Transverse colon (tissue), 4 donors: ENCODE measurements at regions not wholly inside any gene's neighbourhood (a gene's known extent, or its start where the extent isn't known, plus 50 kb on each side); places are given as distances from the start of the nearest gene placed in this dataset.
A peak's percentile ranks its signal among the peaks of the same experiment; 100 is the strongest.

Experiments
- DNase-seq: peaks from one replicate; pipeline ENCODE4 v3.0.0-alpha.2; 2019
- H3K27ac ChIP-seq, 4 donors: fragments of 200-600 bp; sonication (generic); 2 replicates each; pipeline ENCODE4 v1.5.1; 2016 to 2018; ENCODE audit warnings: inconsistent platforms in 4 of 4
- H3K27me3 ChIP-seq: fragments of 200-600 bp; sonication (generic); 2 replicates; pipeline ENCODE4 v1.5.1; 2017; ENCODE audit warnings: inconsistent platforms
- H3K36me3 ChIP-seq, 4 donors: fragments of 200-600 bp; sonication (generic); 2 replicates each; pipeline ENCODE4 v1.5.1; 2017 to 2019; ENCODE audit warnings: inconsistent platforms in 4 of 4
- H3K4me1 ChIP-seq, 4 donors: fragments of 200-600 bp; sonication (generic); 2 replicates each; pipeline ENCODE4 v1.5.1; 2017 to 2020; ENCODE audit warnings: inconsistent platforms in 4 of 4
- H3K4me3 ChIP-seq, 4 donors: fragments of 200-600 bp; sonication (generic); 1 replicate in 1 of 4; 2 replicates in 3 of 4; pipeline versions ENCODE4 v1.5.1 to v1.6.1; 2017 to 2019; ENCODE audit warnings: inconsistent platforms in 4 of 4
- H3K9me3 ChIP-seq, 2 donors: fragments of 200-600 bp; sonication (generic); 2 replicates each; pipeline ENCODE4 v1.5.1; 2017 to 2019; ENCODE audit warnings: inconsistent platforms in 2 of 2
- EP300 ChIP-seq: sonication (generic); formaldehyde crosslinking; IDR thresholded peaks from one replicate; pipeline ENCODE4 v1.6.1; 2017; ENCODE audit warnings: antibody characterized with exemption, low read depth
- POLR2A ChIP-seq: fragments of 450-650 bp; IDR thresholded peaks from one replicate; pipeline ENCODE4 v1.6.1; 2016; ENCODE audit warnings: antibody characterized with exemption, mild to moderate bottlenecking, moderate library complexity
- POLR2AphosphoS5 ChIP-seq, 3 donors: sonication (generic); formaldehyde crosslinking; IDR thresholded peaks; one replicate each; pipeline ENCODE4 v1.6.1; 2016; ENCODE audit warnings: antibody characterized with exemption in 3 of 3
- WGBS, 2 donors: methylation state at CpG; one replicate each; pipeline ENCODE4 v1.1.5; 2018; ENCODE audit warnings: low coverage in 1 of 2; 5-methylcytosine and 5-hydroxymethylcytosine counted together
- in situ Hi-C, 4 donors: fragments of 200-750 bp; cut with MboI; loops; one replicate each; pipeline versions ENCODE4 v1.15.0 to v1.15.1; 2017; ENCODE audit warnings: low sequenced_read_pairs in 3 of 4, low pct_ligation_motif_present in 1 of 4, low pct_unique_long_range_greater_than_20kb in 1 of 4
- intact Hi-C: fragments of 100-400 bp; cut with DNase I; formaldehyde crosslinking; loops from one replicate; pipeline ENCODE4 v1.15.1; 2023; ENCODE audit warnings: low total_unique reads
- TF ChIP-seq, protein P1 (sequence below), 5 experiments: fragments of 200-600 bp in 3 of 5; fragments of 450-650 bp in 2 of 5; sonication (generic) in 3 of 5; IDR thresholded peaks; 1 replicate in 2 of 5; 2 replicates in 3 of 5; pipeline ENCODE4 v1.5.1; 2016 to 2017; ENCODE audit warnings: antibody characterized with exemption in 5 of 5, inconsistent platforms in 3 of 5, mild to moderate bottlenecking in 2 of 5, moderate library complexity in 1 of 5

DNA sequence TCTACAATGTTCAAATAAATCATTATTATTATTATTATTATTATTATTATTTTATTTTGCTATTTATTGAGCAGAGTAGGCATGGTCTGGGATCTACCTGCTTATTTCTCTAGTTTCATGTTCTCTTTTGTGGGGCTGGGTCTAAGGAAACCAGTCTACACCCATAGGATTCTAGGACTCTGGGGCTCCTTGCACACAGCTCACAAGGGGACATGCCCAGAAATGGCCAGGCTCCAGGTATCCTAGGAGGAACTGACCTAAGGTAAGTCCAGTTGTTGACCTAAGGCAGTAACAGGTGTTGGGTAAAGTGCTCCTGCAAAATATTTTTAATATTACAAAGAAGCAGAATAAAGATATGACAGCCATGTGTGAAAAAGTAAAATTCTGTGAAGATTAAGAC lies 149.6 kb upstream of the TBL1XR1 start:
- DNase-seq, result no peak
- no peaks in the 10 kb centered on the region for H3K27me3 ChIP-seq
- TF ChIP-seq EP300 (no peak), POLR2A (no peak), POLR2AphosphoS5 (IDR thresholded peaks at IDR 0.05) (no peak)
- TF ChIP-seq, protein P1, sequence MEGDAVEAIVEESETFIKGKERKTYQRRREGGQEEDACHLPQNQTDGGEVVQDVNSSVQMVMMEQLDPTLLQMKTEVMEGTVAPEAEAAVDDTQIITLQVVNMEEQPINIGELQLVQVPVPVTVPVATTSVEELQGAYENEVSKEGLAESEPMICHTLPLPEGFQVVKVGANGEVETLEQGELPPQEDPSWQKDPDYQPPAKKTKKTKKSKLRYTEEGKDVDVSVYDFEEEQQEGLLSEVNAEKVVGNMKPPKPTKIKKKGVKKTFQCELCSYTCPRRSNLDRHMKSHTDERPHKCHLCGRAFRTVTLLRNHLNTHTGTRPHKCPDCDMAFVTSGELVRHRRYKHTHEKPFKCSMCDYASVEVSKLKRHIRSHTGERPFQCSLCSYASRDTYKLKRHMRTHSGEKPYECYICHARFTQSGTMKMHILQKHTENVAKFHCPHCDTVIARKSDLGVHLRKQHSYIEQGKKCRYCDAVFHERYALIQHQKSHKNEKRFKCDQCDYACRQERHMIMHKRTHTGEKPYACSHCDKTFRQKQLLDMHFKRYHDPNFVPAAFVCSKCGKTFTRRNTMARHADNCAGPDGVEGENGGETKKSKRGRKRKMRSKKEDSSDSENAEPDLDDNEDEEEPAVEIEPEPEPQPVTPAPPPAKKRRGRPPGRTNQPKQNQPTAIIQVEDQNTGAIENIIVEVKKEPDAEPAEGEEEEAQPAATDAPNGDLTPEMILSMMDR (IDR thresholded peaks at IDR 0.05), result no peak
- in situ Hi-C loops (no loop called here), intact Hi-C loops (no loop called here)
- no peak overlapping the region for H3K4me3 ChIP-seq
- H3K9me3 ChIP-seq, result no peaks in the 10 kb centered on the region
- peaks cover 32 to 87% (median 39%) of the 10 kb centered on the region in 4 donors for H3K4me1 ChIP-seq
- H3K27ac ChIP-seq, result peak overlapping the region in 2 of 4 donors; percentile 10 to 87
- no peaks in the 10 kb centered on the region for H3K36me3 ChIP-seq

DNA sequence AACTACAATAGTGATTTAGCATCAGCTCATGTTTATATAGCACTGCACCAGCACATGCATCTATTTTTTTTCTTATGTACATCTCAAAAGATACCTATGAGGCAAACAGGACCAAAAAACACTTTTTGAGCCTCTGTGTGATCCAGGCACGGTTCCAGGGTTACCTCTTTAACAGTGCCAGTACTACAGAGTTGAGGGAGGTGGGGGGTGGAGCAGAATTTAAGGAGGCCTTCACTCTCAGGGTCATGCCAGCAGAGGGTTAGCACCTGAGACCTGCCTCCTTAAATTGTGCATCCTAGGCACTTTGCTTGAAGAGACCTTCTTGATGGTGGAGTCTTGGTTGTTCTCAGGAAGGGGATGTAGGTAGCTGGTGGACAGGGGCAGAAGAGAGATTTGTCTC lies 150.3 kb upstream of the TBL1XR1 start:
- H3K36me3 ChIP-seq, result no peaks in the 10 kb centered on the region
- no peak for DNase-seq
- H3K4me1 ChIP-seq, result peaks cover 34 to 94% (median 43%) of the 10 kb centered on the region in 4 donors
- H3K27ac ChIP-seq, result no peak overlapping the region
- no peak overlapping the region for H3K4me3 ChIP-seq
- intact Hi-C loops, result no loop called here
- 50 to 88% methylated on average over 1 of the region's 1 CpG for WGBS, 2 donors
- no peaks in the 10 kb centered on the region for H3K9me3 ChIP-seq
- H3K27me3 ChIP-seq, result no peaks in the 10 kb centered on the region
- TF ChIP-seq, protein P1 (IDR thresholded peaks at IDR 0.05), result no peak
- TF ChIP-seq POLR2AphosphoS5 (IDR thresholded peaks at IDR 0.05) (no peak), POLR2A (no peak), EP300 (no peak)
- in situ Hi-C loops, result no loop called here

DNA sequence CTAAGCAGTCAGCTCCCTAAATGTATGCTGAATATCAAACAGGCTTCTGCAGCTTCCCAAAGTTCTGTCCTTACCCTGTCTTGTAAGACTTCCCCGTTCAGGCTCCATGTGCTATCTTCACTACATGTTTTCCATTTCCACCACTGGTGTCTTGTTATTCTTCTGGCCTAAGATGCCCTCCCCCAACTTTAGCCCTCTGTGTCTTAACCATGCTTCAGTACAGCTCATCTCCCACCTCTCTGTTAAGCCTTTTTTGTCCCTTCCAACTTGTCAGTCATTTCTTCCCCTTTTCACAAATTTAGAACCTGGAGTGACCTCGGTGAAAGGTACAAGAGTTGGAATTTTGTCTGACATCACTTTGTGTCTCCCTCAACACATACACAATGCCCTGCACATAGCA lies 151.7 kb upstream of the TBL1XR1 start:
- TF ChIP-seq EP300 (no peak), POLR2A (no peak), POLR2AphosphoS5 (IDR thresholded peaks at IDR 0.05) (no peak)
- TF ChIP-seq, protein P1 (IDR thresholded peaks at IDR 0.05), result no peak
- Histone ChIP-seq H3K9me3 (no peaks in the 10 kb centered on the region), H3K4me3 (no peak overlapping the region), H3K27me3 (no peaks in the 10 kb centered on the region), H3K4me1 (peaks cover 25 to 89% (median 41%) of the 10 kb centered on the region in 4 donors), H3K27ac (peak overlapping the region in 1 of 4 donors; percentile 83), H3K36me3 (no peaks in the 10 kb centered on the region)
- in situ Hi-C loops (no loop called here), intact Hi-C loops (no loop called here)
- no peak for DNase-seq
- 88 to 94% methylated on average over 2 of the region's 2 CpGs for WGBS, 2 donors

DNA sequence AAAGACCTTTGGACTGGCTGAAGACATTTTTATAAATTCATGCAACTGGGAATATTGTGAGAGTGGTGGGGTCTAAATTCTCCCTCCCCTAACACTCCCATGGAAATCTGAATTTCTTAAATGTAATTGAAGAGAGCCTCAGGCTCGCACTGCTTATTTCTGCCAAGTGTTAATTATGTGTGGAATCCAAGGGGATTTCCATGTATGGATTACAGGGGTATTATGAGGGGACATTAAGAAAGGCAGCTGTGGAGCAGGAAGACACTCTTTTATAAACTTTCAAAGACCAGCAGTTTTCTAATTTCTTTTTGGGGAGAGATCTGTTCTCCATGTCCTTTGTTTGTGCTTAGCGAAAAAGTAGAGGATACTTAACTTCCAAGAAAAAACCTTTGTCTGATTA lies 152.1 kb upstream of the TBL1XR1 start:
- in situ Hi-C loops (no loop called here), intact Hi-C loops (no loop called here)
- Histone ChIP-seq H3K27me3 (no peaks in the 10 kb centered on the region), H3K4me3 (no peak overlapping the region), H3K36me3 (no peaks in the 10 kb centered on the region), H3K4me1 (peaks cover 25 to 87% (median 41%) of the 10 kb centered on the region in 4 donors), H3K9me3 (no peaks in the 10 kb centered on the region), H3K27ac (peak overlapping the region in 2 of 4 donors; percentile 11 to 83)
- WGBS, 2 donors, result 78 to 82% methylated on average over 2 of the region's 2 CpGs
- TF ChIP-seq POLR2AphosphoS5 (IDR thresholded peaks at IDR 0.05) (no peak), POLR2A (no peak), EP300 (no peak)
- TF ChIP-seq, protein P1 (IDR thresholded peaks at IDR 0.05), result no peak
- no peak for DNase-seq
